ENCODE measurements at regions not wholly inside any gene's neighbourhood (a gene's known extent, or its start where the extent isn't known, plus 50 kb on each side); places are given as distances from the start of the nearest gene placed in this dataset.

DNA sequence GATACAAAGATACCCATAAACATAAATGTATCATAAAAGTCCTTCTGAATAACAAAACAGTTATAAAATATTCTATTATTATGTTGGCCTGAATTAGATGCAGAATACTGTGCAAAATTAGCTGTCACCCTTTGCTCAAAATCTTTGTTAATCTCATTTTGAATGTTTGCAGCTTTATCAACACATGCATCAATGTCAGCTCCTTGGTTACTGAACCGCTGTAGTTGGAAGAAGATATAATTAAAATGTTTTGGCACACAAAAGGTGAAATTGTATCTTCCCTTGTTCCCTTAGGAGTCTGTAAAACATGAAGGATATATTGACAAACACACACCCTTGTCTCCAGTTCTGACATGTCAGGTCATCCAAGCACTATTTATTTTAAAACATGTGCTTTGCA, 146.3 kb upstream of the POU5F2 start:
- Mint-ChIP-seq H3K27me3 (no peaks in the 10 kb centered on the region), H3K36me3 (peaks cover 0 to 10% (median 2%) of the 10 kb centered on the region in 3 donors), H3K4me3 (peak overlapping the region in 1 of 10 donors; percentile 27), H3K27ac (no peak overlapping the region), H3K4me1 (peaks cover 8 to 37% (median 25%) of the 10 kb centered on the region in 4 donors), H3K9me3 (no peaks in the 10 kb centered on the region)
- ATAC-seq (no peak), DNase-seq (no peak)
- POLR2A ChIA-PET: no interaction called here

DNA sequence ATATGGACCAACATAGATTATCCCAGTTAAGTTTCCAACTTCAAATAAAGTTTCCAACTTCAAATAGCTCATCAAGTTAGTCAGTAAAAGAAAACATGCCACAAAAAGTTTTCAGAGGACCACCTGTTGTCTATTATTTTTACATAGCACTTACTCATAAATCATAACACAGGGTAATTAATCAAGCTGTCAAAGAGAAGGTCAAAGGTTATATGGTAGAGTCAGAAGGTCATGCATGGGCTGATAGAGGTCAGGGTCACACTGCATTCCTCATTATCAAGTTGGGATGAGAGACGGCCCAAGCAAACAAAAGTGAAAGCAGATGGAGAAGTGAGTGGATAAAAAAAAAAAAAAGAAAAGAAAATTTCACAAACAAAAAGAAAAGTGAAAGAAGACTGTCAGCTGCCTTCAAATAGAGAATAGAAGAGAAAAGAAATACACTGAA, 145.5 kb upstream of the POU5F2 start:
- Mint-ChIP-seq H3K36me3 (peaks cover 0 to 12% (median 2%) of the 10 kb centered on the region in 3 donors), H3K9me3 (no peaks in the 10 kb centered on the region), H3K4me1 (peaks cover 8 to 35% (median 25%) of the 10 kb centered on the region in 4 donors), H3K4me3 (peak overlapping the region; percentile 8 to 67 (median 38)), H3K27ac (peak overlapping the region in 4 of 10 donors; percentile 1 to 82 (median 22)), H3K27me3 (no peaks in the 10 kb centered on the region)
- DNase-seq (no peak), ATAC-seq (no peak)
- POLR2A ChIA-PET: no interaction called here

DNA sequence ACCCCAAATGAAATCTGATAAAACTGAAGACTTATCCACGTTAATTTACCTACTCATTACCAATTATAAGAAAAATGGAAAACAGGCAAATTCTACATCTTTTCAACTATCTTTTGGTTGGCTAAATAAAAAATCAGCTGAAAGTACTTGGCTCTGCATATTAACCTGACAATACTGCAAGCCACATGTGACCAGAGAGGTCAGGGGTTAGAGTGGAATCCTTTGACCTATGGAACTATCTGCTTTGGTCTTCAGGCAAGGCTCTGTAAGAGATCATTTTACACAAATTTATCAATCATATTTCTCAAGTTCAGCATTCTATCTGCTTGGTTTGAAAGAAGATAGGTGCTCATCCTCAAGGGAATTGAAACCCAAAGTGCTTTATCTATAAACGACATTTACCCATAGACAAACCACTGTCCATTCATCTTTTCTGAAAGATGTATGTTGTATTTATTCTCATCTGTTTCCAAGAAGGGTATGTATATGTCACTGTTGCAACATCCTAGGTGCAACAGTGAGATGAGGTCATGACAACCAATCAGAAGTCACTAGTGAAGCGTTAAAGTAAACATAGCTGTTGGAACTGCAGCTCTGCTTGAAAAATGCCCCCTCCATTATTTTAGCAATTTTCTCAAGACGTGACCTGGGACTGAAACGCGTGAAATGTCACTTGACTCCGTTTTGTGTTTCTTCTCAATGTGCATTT, 144.9 kb upstream of the POU5F2 start:
- POLR2A ChIA-PET: no interaction called here
- H3K36me3 Mint-ChIP-seq: peaks cover 0 to 16% (median 5%) of the 10 kb centered on the region in 3 donors
- DNase-seq (no peak), ATAC-seq (no peak)
- H3K4me1 Mint-ChIP-seq: peaks cover 7 to 29% (median 25%) of the 10 kb centered on the region in 4 donors
- no peaks in the 10 kb centered on the region for H3K27me3 Mint-ChIP-seq
- H3K27ac Mint-ChIP-seq: peak overlapping the region in 1 of 10 donors; percentile 82
- H3K4me3 Mint-ChIP-seq: no peak overlapping the region
- H3K9me3 Mint-ChIP-seq: no peaks in the 10 kb centered on the region

DNA sequence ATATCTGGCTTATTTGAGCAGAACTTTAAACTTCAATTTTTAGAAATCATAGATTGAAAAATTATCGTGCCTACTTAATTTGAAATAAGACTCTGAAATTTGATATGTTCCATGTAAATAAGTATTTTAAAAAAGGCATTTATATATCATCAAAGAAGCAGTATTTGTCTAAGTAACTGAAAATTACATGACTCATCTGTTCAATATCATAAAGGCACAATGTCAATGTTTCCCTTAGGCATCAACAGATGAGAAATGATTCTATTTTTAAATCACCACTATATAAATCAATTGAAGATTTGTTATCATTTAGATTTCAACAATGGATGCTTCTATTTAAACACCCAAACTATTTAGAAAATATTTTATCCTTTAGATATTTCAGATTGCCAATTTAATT, 142.9 kb upstream of the POU5F2 start:
- H3K9me3 Mint-ChIP-seq: no peaks in the 10 kb centered on the region
- ATAC-seq: no peak
- H3K36me3 Mint-ChIP-seq: peaks cover 8 to 23% (median 13%) of the 10 kb centered on the region in 3 donors
- DNase-seq: no peak
- no peak overlapping the region for H3K4me3 Mint-ChIP-seq
- no peak overlapping the region for H3K27ac Mint-ChIP-seq
- peaks cover 7 to 28% (median 23%) of the 10 kb centered on the region in 4 donors for H3K4me1 Mint-ChIP-seq
- POLR2A ChIA-PET: no interaction called here
- no peaks in the 10 kb centered on the region for H3K27me3 Mint-ChIP-seq

DNA sequence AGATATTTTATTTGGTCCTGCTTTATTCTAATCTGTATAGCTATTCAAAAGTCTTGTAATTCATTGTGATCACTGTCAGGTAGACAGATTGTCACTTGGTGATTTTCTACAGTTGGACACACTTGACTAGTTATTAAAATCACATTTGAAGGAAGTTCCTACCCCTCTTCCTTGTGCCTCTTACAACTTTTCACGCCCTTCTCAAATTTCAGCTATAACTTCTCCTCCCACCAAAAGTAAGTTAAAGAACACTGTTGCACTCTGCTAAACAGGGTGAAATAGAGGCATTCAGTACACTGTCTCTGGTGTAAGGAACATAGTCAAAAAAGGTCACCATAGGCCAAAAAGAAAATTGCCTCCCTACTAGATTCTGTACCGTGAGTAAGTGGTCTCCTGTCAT, 142.1 kb upstream of the POU5F2 start:
- Mint-ChIP-seq H3K36me3 (peaks cover 13 to 29% (median 16%) of the 10 kb centered on the region in 3 donors), H3K9me3 (no peaks in the 10 kb centered on the region), H3K27ac (no peak overlapping the region), H3K4me1 (peaks cover 7 to 28% (median 23%) of the 10 kb centered on the region in 4 donors), H3K27me3 (no peaks in the 10 kb centered on the region), H3K4me3 (no peak overlapping the region)
- POLR2A ChIA-PET: no interaction called here
- ATAC-seq (no peak), DNase-seq (no peak)

DNA sequence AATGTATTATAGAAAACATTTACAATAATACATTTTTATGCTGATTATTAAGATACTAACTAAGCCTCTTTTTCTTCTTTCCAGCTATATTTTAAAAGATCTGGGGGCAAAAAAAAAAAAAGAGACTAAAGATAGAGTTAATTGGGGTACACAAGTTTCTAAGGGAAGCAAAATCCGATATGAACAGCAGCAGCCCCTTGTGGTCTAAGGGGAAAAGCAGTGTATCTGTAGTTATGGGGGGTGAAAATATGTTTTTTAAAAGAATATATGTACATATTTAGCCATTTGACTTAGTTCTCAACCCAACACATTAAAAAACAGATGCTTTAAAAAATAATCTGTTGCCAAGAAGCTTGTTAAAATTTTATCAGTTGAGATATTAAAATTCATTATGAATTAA, 134.3 kb upstream of the POU5F2 start:
- no peaks in the 10 kb centered on the region for H3K9me3 Mint-ChIP-seq
- DNase-seq: no peak
- POLR2A ChIA-PET: no interaction called here
- H3K36me3 Mint-ChIP-seq: peaks cover 15 to 62% (median 39%) of the 10 kb centered on the region in 3 donors
- ATAC-seq: no peak
- no peaks in the 10 kb centered on the region for H3K27me3 Mint-ChIP-seq
- H3K4me1 Mint-ChIP-seq: peaks cover 0 to 6% (median 3%) of the 10 kb centered on the region in 4 donors
- H3K4me3 Mint-ChIP-seq: no peak overlapping the region
- no peak overlapping the region for H3K27ac Mint-ChIP-seq

DNA sequence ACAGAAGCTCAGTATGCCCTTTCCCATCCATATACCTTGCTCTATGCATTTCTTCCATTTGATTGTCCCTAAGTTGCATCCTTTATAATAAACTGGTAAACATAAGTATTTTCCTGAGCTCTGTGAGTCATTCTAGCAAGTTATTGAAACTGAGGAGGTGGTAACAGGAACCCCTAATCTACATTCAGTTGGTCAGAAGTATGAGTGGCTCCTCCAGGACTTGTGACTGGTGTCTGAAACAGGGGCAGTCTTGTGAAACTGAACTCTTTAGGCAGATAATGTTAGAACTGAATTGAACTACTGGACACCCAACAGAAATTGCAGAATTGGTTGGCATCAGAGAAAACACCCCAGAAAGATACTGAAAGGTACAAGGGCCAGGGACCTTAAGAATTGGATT, 133.1 kb upstream of the POU5F2 start:
- Mint-ChIP-seq H3K27me3 (no peaks in the 10 kb centered on the region), H3K36me3 (peaks cover 23 to 68% (median 47%) of the 10 kb centered on the region in 3 donors), H3K4me3 (no peak overlapping the region), H3K4me1 (peaks cover 0 to 7% (median 4%) of the 10 kb centered on the region in 4 donors), H3K9me3 (no peaks in the 10 kb centered on the region), H3K27ac (no peak overlapping the region)
- DNase-seq (no peak), ATAC-seq (no peak)
- POLR2A ChIA-PET: no interaction called here

DNA sequence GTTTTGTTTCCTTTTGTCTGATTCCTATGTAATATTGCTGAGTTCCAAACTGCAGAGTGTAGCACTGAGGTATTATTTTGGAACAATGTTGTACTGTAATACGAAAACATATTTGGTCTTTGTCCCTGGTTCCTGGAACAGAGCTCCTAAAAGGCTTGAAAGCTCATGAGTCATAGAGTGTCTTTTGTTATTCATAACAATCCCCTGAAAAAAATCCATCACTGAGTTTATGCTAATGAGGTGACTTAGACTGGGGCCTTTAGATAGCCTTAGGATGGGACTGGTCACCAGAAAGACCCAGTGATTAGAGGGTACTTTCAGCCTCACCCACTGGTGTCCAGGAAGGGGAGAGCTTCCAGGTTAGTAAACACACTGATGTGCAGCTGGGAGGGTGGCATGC, 132.7 kb upstream of the POU5F2 start:
- Mint-ChIP-seq H3K27ac (no peak overlapping the region), H3K27me3 (no peaks in the 10 kb centered on the region), H3K4me3 (no peak overlapping the region), H3K9me3 (no peaks in the 10 kb centered on the region), H3K36me3 (peaks cover 19 to 64% (median 44%) of the 10 kb centered on the region in 3 donors), H3K4me1 (peaks cover 0 to 7% (median 4%) of the 10 kb centered on the region in 4 donors)
- no peak for DNase-seq
- POLR2A ChIA-PET: no interaction called here
- no peak for ATAC-seq

DNA sequence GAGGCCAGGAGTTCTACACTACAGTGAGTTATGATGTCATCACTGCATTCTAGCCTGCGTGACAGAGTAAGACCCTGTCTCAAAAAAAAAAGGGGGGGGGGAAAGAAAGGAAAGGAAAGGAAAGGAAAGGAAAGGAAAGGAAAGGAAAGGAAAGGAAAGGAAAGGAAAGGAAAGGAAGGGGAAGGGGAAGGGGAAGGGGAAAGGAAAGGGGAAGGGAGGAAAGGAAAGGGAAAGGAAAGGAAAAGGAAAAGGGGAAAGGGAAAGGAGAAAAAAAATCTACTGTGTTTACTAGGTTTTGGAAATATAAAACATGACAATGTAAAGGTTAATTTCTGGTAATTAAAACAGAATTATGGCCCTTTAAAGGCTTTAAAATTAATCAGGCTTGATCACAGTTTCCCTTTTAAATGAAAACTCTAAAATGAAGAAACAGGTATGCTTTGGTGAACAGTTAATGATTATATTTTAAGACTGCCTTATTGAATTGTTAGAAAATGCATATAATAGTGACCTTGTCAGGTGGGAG, 131.9 kb upstream of the POU5F2 start:
- Mint-ChIP-seq H3K4me1 (peaks cover 0 to 7% (median 4%) of the 10 kb centered on the region in 4 donors), H3K4me3 (no peak overlapping the region), H3K27me3 (no peaks in the 10 kb centered on the region), H3K9me3 (no peaks in the 10 kb centered on the region), H3K36me3 (peaks cover 15 to 59% (median 43%) of the 10 kb centered on the region in 3 donors), H3K27ac (peak overlapping the region in 1 of 10 donors; percentile 19)
- POLR2A ChIA-PET: no interaction called here
- DNase-seq (no peak), ATAC-seq (no peak)

DNA sequence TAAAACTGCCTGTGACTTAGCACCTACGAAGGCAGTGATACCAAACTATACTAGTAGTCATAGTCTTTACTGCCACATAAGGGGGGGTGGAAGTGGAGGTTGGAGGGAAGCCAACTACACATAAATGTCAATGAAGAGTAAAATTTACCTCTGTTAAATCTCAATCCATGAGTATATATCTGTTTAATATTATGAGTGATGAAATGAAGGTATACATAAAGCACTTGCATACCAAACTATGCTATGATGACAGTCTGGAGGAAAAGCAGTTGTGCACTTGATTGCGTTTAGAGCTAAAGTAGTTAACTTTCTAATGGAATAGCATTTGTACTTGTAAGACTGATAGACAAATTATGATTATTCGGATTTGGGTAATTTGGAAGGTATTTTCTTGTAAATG, 129.2 kb upstream of the POU5F2 start:
- H3K4me1 Mint-ChIP-seq: peaks cover 0 to 4% (median under 1%) of the 10 kb centered on the region in 4 donors
- ATAC-seq (no peak), DNase-seq (no peak)
- no peak overlapping the region for H3K27ac Mint-ChIP-seq
- peaks cover 12 to 55% (median 40%) of the 10 kb centered on the region in 3 donors for H3K36me3 Mint-ChIP-seq
- no peaks in the 10 kb centered on the region for H3K27me3 Mint-ChIP-seq
- POLR2A ChIA-PET: no interaction called here
- H3K4me3 Mint-ChIP-seq: no peak overlapping the region
- no peaks in the 10 kb centered on the region for H3K9me3 Mint-ChIP-seq

DNA sequence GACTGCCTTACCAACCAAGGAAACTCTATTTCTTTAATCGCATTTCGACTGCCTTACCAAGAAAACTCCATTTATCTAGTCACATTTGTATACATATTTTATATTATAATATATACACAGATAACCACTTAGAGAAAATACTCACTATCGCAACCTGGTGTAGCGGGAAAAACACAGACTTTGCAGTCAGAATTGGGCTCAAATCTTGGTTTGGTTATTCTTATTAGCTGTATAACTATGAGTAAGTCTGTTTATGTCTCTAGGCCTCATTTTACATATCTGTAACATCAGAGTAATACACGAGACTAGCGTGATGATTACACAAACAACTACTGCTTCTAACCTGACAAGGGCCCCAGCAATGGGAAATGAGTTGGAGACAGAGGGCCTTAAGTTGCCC, 127.5 kb upstream of the POU5F2 start:
- Mint-ChIP-seq H3K4me3 (no peak overlapping the region), H3K27me3 (no peaks in the 10 kb centered on the region), H3K36me3 (peaks cover 12 to 51% (median 50%) of the 10 kb centered on the region in 3 donors)

DNA sequence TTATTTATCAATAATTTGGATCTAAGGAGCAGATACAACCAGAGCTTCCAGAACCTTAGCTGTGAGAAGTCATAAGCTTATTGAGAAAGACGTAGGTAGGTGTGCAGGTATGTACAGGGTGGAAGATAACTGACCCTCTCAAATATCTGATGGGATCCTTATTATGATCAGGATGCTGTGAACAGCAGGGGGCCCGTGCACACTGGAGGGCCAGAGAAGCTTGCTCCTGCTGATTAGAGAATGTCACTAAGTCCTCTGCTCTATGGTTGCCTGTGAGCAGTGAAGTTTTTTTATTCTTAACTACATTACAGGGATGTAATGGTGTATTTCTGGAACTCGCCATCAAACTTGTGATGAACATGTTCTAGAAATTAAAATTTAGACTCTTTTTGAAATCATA, 108.9 kb upstream of the POU5F2 start:
- DNase-seq: no peak
- Mint-ChIP-seq H3K27me3 (no peaks in the 10 kb centered on the region), H3K4me1 (no peaks in the 10 kb centered on the region), H3K27ac (no peak overlapping the region), H3K4me3 (no peak overlapping the region), H3K9me3 (peaks cover 0 to 24% (median 16%) of the 10 kb centered on the region in 9 donors), H3K36me3 (peaks cover 19 to 26% (median 24%) of the 10 kb centered on the region in 3 donors)
- POLR2A ChIA-PET: no interaction called here
- ATAC-seq: no peak

More for the DNA sequence above, 127.5 kb upstream of the POU5F2 start:
- POLR2A ChIA-PET: no interaction called here
- Mint-ChIP-seq H3K27ac (no peak overlapping the region), H3K9me3 (no peaks in the 10 kb centered on the region), H3K4me1 (peaks cover 0 to 4% (median 0%) of the 10 kb centered on the region in 4 donors)
- no peak for ATAC-seq
- DNase-seq: no peak

DNA sequence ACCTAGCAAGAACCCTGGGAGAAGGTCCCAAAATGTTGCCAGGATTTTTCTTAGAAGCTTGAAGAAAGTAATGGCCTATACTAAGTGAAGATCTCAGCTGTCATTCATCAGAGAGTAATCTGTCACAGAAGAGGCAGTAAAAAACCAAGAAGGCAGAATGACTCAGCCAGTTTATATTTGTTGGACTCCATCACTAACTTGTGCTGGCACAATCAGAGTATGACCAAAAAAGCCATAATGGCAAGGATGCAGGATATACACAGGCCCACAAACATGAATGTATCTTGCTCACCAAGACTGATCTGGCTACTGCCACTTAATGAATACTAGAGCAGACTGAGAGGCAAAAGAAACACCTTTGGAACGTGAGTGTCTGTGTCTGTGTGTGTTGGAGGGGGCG, 104.0 kb upstream of the POU5F2 start:
- H3K4me3 Mint-ChIP-seq: no peak overlapping the region
- H3K36me3 Mint-ChIP-seq: peaks cover 53 to 57% (median 53%) of the 10 kb centered on the region in 3 donors
- no peak for DNase-seq
- H3K27me3 Mint-ChIP-seq: no peaks in the 10 kb centered on the region
- H3K4me1 Mint-ChIP-seq: peaks cover 0 to 1% (median 0%) of the 10 kb centered on the region in 4 donors
- H3K9me3 Mint-ChIP-seq: peaks cover 8 to 48% (median 26%) of the 10 kb centered on the region in 9 donors
- ATAC-seq: no peak
- POLR2A ChIA-PET: no interaction called here
- H3K27ac Mint-ChIP-seq: no peak overlapping the region
